ENCODE measurements at regions not wholly inside any gene's neighbourhood (a gene's known extent, or its start where the extent isn't known, plus 50 kb on each side); places are given as distances from the start of the nearest gene placed in this dataset.

DNA sequence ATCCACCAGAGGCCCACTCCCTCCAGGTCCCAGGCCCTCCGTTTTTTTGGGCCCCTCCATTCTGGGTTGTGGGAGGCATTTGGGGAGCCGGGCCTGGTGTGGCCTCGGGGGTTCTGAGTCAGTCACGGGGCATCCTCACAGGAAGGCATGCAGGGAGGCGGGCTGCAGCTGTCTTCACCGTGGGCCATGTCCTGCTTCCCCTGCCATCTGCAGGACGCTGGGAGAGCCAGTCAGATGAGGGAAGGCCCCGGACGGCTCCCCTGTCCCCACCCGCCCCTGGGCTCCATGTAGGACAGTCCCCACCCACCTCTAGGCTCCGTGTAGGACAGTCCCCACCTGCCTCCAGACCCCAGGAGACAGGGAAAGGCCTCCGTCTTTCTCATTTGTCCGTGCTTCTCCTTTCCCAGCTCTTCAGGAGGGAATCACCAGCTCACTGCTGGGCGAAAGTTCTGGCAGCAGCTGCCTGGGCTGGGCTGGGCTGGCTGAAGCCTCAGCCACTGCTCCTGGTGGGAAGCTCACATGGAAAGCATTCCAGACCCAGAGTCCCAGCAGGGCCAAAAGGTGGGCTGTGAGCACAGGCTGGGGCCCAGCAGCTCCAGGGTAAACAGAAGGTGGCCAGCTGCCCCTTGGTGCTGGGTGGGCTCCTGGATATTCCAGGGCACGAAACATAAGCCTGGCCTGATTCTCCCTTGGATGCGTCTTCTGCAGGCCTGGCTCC lies 217.8 kb downstream of the KIF26A start:
- no peak for DNase-seq

DNA sequence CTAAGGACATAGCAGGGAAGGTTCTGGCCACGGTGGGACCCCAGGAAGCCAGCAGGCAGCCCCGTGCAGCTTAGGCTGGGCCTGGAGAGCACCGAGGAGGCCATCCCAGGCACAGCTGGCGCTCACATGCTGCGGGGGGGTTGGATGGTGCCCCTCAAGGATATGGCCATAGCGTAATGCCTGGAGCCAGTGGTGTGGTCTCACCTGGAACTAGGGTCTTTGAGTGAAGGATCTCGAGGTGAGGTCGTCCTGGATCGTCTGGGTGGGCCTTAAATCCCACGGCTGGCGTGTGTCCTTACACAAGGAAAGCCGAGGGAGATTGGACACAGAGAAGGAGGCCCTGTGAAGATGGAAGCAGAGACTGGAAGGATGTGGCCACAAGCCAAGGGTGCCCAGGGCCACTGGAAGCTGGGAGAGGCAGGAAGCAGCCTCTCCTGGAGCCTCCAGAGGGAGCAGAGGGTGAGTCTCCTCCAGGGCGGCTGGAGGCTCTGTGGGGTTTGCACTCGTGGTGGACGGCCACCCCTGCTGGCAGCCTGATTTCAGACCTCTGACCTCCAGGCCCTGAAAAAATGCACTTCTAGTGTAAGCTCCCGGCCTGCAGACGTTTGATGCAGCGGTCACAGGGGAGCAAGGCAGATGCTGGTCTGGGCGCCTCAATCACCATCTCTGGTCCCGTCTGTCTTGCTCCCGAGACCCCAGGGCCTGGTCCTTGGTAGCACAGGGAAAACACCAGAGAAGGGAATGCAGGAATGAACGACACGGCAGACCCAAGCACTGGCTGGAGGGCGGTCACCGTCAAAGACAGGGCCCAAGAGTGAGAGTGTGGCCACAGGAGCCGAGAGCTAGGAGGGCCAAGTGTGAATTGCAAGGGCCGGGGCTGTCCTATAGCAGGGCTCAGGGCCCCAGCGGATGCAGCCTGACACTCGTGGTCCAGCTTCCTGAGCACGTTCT lies 218.6 kb downstream of the KIF26A start:
- DNase-seq: no peak

DNA sequence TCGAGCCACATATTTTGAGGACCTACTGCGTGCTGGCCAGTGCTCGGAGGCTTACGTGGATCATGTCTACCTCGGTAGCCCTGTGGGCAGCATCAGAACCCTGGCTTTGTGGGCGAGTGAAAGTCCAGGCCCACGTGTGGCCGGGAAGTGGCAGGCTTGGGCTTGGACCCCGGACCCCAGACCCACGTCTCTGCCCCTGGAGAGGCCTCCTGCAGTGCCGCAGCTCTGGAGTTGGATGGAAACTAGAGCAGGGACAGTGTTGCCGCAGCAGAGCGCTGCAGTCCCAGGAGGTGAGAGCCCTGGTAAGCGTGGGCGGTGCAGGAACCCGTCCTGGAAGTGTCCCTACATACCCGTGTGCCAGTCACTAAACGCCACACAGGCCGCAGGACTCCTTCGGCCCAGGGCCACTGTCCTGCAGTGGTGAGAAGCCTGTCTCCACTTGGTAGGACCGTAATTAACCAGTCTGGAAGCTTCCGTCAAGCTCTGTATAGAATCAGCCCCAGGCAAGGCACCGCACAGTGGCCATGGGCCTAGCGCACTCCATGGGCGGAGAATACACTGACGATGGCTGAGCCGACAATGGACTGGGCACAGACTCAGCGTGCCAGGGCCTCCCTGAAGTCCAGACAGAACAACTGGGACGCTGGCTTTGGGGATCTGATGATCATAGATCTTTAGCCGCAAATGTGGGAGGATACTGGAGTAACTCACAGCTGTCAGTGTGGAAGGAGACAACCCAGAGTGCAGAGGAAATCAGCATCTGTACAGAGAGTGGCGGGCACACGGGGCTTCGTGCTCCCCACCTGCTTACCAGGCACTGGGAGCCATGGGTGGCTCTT lies 219.5 kb downstream of the KIF26A start:
- no peak for DNase-seq

DNA sequence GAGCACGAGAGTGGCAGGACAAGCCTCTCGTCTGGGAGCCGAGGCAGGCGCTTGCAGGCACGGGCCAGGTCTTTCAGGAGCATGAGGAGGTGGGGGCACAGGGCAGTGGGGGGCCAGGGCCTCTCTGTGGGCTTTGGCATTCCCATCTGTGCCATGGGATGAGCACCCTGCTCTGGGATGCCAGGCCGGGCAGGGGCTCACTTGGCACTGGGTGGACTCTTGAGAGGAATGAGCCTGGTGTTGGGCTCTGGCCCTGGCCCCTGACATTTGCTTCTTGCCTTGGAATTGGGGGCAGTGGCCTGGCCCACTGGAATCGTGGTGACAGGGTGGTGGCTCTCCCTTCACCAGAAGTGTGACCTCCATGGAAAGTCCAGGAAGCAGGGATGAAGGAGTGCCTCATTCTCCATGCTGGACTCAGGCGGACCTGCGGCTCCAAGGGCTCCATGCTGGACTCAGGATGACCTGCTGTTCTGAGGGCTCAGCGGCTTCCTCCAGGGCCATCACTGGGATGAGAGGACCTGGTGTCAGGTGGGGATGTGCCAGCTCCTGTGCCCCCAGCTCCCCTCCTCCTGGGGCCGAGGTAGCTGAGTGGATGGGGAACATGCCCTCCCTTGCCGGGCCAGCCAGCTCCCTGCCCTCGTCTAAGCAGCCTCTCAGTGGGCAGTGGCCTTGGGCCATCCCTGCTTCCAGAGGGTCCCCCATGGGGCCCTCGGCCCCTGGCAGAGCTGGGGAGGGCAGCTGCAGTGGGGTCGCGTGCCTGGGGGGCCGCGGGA lies 220.3 kb downstream of the KIF26A start:
- DNase-seq: no peak

DNA sequence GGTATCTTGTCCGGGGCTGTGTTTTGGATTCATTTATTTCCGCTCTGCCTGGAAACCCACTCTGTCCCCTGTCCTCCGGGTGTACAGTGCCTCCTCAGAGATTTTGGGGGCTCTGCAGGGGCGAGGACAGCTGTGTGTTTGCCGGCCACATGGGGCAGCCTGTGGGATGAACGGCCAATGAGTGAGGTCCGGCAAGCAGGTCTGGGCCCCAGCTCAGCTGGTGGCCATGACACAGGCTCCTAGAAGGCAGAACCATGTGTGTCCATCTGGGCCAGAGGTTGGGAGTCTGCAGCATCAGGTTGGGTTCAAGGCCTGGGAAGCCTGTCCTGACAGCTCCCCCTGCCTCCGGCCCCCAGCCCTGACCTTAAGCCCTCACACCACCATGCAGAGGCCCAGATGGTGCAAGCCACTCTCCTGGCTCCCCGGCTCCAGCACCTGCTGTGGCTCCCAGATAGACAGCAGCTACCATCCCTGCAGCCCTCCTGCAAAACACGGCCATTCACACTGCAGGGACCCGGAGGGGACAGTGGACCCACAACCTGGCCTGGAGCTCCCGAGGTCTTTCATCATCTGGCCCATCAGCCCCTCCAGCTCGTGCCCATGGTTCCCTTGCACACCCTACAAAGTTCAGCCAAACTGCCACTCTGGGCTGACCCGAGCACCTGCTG lies 220.1 kb upstream of the C14orf180 start:
- no peak for DNase-seq

DNA sequence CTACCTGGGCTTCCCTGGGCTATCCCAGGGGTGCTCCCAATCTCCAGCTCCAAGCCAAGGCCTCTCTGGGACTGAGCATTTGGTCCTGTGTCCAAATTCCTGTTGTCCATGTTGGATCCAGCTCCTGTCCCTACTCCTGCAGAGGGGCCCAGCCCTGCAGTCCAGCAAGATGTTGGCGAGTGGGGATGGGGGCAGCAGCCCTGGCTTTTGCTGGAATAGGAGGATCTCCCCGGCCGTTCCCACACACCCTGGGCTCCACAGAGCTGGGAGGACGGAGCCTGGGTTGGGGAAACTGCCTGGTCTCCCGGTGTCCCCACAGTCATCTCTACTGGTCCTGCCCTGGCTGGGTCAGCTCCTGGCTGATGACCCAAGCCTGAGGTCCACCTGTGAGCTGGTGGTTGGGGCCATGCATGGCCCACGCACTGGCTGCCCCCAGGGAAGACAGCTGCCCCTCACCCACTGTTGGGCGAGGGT lies 219.6 kb upstream of the C14orf180 start:
- no peak for DNase-seq

DNA sequence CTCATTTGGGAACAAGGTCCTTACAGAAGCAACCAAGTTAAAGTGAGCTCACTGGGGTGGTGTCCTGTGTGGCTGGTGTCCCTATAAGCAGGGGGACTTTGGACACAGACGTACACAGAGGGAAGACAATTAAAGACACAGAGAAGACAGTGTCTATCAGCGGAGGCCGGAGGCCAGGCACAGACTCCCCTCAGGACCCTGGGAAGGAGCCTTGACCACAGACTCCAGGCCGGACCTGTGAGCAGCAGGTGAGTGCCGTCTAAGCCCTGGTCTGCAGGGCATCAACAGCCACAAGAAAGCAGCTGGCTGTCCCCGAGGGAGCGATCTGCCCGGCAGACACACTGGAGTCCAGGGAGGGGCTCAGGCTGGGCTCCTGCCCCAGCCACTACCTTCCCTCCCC lies 219.1 kb upstream of the C14orf180 start:
- no peak for DNase-seq

DNA sequence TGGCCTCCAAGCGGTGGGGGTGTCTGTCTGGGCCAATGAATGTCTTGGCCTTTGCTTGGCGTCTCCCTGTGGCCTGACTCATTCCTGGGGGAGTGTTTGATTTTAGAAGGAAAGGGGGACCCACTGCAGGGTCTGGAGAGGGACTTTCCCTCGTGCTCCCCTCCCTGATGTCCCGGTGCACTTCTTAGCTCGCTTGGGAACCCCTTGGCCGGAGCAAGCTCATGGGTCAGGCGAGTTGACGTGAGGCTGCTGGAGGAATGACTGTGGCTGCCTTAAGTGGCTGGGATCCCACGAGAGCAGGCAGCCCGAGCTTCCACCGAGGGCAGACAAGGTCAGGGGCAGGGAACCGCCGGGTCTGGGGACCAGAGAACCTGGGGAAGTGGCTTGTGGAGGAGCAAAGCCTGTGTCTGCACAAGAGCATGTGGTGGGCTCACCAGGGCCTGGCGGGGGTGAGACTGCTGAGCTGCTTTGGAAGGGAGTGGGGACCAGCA lies 218.4 kb upstream of the C14orf180 start:
- no peak for DNase-seq

DNA sequence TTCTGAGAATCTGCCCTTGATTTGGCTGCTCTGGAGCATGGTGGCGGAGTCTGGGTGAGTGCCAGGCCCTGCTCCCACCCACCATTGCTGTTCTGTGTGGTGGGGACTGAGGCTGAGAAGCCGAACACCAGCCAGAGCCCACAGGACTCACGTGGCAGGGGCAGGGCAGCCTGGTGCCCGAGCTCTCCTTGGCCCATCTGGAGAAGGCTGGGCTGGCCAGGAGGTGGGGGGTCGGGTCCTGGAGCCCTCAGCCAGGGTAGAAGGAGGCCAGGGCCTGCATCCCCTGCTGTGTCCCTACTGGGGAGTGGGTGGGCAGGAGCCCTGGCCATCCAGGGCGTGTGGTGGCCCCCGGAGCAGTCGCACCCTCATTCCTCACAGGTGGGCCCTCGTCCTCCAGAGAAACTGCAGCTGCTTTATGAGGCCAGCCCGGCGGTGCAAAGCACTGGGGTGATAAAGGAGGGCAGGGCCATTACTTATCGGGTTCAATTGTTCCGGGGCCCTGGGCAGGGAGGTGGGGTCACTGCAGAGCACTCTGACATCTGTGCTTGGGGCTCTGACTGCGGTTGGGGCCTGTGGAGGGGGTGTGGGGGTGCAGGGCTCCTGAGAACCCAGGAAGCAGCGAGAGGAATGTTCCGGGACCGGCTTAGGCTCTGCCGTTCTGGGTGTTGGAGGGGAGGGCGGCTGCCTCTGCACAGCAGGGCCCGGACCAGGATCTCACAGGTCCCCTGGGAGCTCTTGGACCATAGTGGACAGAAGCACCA lies 217.5 kb upstream of the C14orf180 start:
- DNase-seq: no peak

DNA sequence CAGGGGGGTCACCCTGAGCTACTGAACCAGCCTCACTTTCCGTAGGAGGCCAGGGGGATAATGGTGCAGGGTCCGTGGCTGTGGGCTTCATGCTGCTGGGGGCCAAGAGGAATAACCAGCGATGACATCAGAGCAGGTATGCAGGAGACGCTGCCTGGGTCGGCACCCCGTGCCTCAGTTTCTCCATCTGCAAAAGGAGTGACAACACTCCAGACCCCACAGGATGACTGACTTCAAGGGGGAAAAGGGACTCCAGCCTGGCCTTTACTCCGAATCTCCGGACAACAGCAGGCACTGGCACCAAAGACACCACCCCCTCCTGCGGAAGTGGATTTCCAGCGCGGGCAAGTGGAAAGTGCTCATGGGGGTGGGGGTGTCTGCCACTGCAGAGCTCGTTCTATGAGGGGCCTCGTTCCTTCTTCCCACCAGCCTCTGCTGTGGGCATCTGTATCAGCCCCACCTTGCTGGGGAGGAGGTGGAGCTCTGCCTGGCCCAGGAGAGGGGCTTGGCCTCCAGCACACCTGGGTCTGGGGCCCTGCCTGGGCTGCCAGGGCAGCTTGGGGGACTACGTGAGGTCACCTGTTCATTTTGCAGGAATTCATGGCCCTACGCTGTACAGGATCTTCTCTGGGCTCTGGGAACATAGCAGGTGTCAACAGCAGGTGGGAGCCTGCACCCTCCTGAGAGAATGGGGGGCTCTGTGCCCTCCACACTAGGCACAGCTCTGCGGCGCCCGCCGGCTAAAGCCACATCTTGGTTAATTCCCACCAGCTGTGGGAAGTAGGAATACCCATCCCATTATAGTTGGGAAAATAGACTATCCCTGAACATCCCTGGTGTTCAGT lies 216.6 kb upstream of the C14orf180 start:
- no peak for DNase-seq

DNA sequence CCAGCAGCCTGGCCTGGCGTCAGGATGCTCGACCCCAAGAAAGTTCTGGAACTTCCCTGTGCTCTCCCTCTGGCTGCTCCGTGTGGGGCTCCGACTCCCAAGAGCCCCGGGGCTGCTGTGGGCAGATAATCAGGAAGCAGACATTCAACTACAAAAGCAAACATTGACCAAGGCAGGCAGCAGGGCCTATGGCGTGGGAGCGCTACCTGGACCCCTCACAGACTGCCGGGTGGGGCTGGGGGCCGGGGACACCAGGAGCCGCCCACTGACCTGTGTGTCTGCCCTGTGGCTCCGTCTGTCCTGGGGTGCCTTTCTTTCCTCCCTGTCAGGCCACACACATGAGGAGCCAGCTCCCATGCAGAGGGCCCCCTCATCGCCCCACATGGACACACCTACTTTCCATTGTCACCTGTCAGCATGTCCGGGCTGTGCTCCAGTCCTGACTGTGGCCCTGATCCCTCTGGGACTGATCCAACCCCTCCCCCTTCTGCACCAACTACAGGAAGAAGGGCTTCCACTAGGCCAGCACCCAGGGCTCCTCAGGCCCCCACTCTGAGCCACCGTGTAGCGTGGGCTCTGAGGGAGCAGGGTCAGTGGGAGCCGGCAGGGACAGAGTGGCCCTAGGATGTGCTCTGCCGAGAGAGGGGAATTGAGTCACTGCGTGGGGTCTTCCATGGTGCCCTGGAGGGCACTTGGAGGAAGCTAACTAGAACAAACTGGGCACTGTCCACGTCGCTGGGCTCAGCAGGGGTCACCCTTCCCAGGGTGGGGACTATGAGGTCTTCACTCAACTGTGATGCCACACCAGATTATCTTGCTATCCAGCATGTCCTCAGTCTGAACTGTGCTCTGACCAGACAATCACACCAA lies 215.4 kb upstream of the C14orf180 start:
- no peak for DNase-seq

DNA sequence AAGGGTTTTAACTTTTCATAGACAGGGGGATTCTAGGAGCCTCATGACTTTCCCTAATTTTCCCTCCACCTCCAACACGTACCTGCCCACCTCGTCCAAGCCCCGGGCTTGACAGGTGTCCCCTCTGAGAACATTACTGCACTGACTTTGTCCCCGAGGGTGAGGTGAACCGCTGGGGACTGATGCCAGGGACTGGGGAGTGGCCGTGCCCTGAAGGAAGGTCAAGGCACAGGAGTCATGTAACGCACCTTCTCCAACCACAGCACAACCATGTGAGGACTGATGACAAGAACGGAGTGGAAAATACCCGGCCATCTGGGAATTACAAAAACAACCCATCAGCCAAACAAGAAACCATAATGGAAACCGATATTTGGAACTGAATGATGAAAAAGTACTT lies 214.7 kb upstream of the C14orf180 start:
- DNase-seq: no peak

DNA sequence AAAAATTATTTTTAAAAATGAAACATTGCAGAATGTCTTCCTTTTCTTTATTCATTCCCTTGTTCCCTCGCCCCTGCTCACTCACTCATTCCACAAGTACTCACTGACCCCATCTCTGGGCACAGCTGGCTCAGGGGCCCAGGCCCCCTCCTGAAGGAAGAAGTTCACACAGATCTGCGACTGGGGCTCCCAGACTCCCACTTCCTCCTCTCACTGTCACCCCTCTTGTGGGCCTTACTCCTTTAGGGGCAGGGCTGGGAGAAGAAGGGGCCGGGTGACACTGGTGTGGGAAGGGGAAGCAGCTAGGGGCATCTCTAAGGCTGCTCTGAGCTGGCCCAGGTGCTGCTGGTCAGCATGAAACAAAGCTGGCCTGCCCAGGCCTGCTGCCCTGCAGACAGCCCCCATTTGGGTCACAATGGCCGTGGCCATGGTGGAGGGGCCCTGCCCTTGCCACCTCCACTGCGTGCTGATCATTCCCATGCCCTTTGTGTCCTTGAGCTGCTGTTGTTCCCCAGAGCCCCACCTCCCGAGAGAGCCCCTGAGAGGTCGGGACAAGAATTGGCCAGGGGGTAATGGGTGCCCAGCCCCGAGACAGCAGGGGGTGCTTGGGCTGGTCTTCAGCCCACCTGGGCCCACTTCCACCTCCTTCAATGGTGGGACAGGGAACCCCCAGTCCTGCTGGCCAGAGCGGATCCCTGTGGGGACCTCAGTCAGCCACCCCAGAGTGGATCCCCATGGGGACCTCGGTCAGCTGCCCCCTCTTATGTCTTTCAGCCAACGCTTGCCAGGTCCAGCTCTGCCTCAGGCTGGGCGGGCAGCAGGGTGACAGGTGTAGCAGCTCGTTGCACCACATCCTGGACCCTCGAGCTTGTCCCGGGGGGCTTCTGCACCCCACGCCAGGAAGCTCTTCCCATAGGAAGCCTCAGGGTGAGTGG lies 212.4 kb upstream of the C14orf180 start:
- DNase-seq: no peak

DNA sequence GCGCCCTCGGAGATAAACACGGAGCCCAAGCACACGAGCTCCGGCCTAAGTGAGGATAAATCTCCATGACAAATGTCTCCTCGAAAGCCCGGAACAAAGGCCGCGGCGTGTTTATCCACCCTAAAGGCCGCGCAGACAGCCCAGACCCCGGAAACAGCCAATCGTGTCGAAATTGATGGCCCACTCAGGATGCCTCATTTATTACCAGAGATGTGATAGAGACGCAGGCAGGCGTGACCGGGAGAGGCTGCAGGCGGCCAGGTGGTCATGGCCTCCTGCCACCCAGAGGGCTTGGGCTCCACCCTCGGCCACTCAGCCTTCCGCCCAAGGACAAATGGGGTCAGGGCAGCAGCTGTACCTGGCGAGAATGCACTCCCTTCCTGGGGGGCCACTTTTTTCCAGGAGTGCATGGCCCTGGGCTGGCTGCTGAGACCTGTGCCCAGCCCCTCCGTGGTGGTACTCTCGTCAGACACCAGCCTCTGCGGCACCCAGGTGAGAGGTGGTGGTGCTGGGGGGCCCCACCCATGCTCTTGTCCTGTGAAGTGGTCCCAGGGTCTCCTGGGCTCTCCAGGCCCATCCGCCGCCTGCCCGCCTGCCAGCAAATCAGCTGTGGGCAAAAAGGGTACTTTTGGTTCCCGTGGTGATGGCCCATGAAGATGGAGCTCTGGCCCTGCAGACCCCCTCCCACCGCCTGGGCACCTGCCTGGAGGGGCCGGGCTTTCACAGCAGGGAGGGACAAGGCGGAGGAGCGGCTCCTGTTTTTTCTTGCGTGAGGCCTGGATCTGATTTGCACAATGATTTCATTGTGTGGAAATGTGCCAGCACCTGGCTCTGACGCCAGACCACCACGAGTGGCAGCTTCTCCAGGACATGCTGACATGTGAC lies 211.5 kb upstream of the C14orf180 start:
- no peak for DNase-seq

DNA sequence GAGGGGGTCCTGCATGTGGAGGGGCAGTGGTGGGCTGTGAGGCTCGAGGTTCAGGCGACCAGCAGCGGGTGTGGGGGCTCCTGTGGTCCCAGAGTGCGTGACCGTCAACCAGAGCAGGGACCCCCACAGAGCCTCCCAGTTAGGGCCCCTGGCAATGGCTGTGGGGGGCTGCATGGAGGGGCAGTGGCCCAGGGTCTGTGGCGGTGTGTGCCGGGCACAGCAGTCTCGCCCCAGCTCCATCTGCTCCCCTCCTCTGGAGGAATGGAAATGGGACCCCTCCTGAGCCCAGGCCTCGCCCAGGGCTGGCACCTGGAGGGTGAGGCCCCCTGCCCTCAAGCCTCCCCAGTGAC lies 210.8 kb upstream of the C14orf180 start:
- no peak for DNase-seq

DNA sequence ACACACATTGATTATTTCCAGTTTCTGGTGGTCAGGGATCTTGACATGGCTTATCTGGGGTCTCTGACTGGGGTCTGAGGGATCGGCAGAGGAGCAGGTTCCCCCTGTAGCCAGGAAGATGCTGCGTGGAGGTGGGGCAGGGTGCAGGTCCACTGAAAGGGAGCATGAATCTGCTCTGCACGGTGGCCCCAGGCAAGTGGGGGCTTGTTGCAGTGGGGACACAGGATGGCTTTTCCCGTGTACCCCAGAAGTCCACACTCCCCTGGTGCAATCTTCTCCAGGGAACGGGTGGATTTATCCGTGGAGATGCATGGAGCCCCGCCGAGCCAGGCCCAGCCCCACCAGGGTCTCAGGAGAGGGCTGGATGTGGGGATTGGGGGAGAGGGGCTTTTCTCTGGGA lies 210.4 kb upstream of the C14orf180 start:
- DNase-seq: no peak
